Activated CD4-positive, alpha-beta memory T cell treated with anti-CD3 and anti-CD28 coated beads, Interleukin-2, amount 10 ng/mL, durations not matched to agents 7 days and 5 days (primary cell): ENCODE measurements at regions not wholly inside any gene's neighbourhood (a gene's known extent, or its start where the extent isn't known, plus 50 kb on each side); places are given as distances from the start of the nearest gene placed in this dataset.
A peak's percentile ranks its signal among the peaks of the same experiment; 100 is the strongest.
"Not testable (repeated sequence)": the region's sequence is repeated elsewhere in the genome, so short reads cannot be mapped to it uniquely, and the experiment has no call there.

Experiments
- CTCF ChIA-PET: fragments of 350-600 bp; sonication (Branson Sonifier 250); formaldehyde crosslinking; loops from one replicate; lab custom pipeline; 2021; ENCODE audit warnings: antibody characterized with exemption, inconsistent platforms; lab: Charles Lee
- POLR2A ChIA-PET: fragments of 350-600 bp; sonication (Branson Sonifier 250); formaldehyde crosslinking; loops from one replicate; lab custom pipeline; 2021; ENCODE audit warnings: antibody characterized with exemption; lab: Charles Lee
- DNase-seq: peaks from one replicate; pipeline ENCODE4 v3.0.0-alpha.2; 2020
- H3K27ac Mint-ChIP-seq: one replicate; pipeline ENCODE4 v1.8.0; 2021; ENCODE audit warnings: mild to moderate bottlenecking, mixed read lengths
- H3K27me3 Mint-ChIP-seq: one replicate; pipeline ENCODE4 v1.8.0; 2021; ENCODE audit warnings: mixed read lengths
- H3K36me3 Mint-ChIP-seq: one replicate; pipeline ENCODE4 v1.8.0; 2021; ENCODE audit warnings: low read depth, mixed read lengths
- H3K4me1 Mint-ChIP-seq: one replicate; pipeline ENCODE4 v1.8.0; 2021; ENCODE audit warnings: mixed read lengths
- H3K4me3 Mint-ChIP-seq: one replicate; pipeline ENCODE4 v1.8.0; 2021; ENCODE audit warnings: mild to moderate bottlenecking, mixed read lengths
- H3K9me3 Mint-ChIP-seq: one replicate; pipeline ENCODE4 v1.8.0; 2021; ENCODE audit warnings: mixed read lengths

GRCh38 chr5:79924936-79925893 lies 65.8 kb downstream of the MTX3 start:
- Mint-ChIP-seq H3K27me3 (peaks cover 7% of the 10 kb centered on the region), H3K27ac (no peak overlapping the region), H3K4me1 (peaks cover 17% of the 10 kb centered on the region), H3K36me3 (no peaks in the 10 kb centered on the region), H3K9me3 (peaks cover 4% of the 10 kb centered on the region), H3K4me3 (no peak overlapping the region)
- peak; percentile 25 for DNase-seq
- ChIA-PET CTCF (interaction anchor here (3.6 kb wide), 1 partner anchor 158 kb away, joined by 37 read pairs; no protein-coding TSS in a partner anchor), POLR2A (interaction anchor here (1.1 to 2.2 kb wide), 2 partner anchors 65 to 158 kb away, joined by 3 to 7 read pairs; no protein-coding TSS in a partner anchor)

- Mint-ChIP-seq H3K4me1 (peaks cover 12% of the 10 kb centered on the region), H3K4me3 (no peak overlapping the region), H3K27ac (no peak overlapping the region), H3K9me3 (peaks cover 4% of the 10 kb centered on the region), H3K27me3 (peaks cover 14% of the 10 kb centered on the region), H3K36me3 (peaks cover under 1% of the 10 kb centered on the region)
- no peak for DNase-seq
- CTCF ChIA-PET: interaction anchor here (3.6 kb wide), 1 partner anchor 160 kb away, joined by 37 read pairs; no protein-coding TSS in a partner anchor
- POLR2A ChIA-PET: interaction anchor here (2.2 kb wide), 1 partner anchor 160 kb away, joined by 7 read pairs; no protein-coding TSS in a partner anchor
These were observed 67.6 kb downstream of the MTX3 start for GRCh38 chr5:79923431-79923830.

DNA sequence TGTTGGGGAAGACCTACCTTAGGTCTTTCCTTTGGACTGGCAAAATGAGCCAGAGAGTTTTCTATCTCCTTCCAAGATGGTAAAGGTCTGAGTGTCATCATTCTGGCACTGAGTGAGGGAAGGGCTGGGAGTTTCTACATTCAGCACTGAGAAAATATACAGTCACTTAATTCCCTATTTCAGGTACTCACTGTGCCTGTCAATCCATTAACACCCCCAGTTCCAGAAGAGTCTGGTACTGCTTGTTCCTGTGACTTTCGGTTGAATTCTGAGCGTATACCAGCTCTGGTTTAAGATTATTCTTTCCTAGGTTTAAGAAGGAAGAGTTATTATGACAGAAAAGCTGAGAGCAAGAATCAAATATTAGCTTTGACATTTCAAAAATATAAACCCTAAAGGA lies 68.4 kb downstream of the MTX3 start:
- Mint-ChIP-seq H3K9me3 (peaks cover 7% of the 10 kb centered on the region), H3K4me3 (no peak overlapping the region), H3K36me3 (peaks cover 3% of the 10 kb centered on the region), H3K27ac (no peak overlapping the region), H3K4me1 (peaks cover 12% of the 10 kb centered on the region), H3K27me3 (peaks cover 17% of the 10 kb centered on the region)
- DNase-seq: no peak
- CTCF ChIA-PET: interaction anchor here (3.6 kb wide), 1 partner anchor 161 kb away, joined by 37 read pairs; no protein-coding TSS in a partner anchor
- POLR2A ChIA-PET: no interaction called here

DNA sequence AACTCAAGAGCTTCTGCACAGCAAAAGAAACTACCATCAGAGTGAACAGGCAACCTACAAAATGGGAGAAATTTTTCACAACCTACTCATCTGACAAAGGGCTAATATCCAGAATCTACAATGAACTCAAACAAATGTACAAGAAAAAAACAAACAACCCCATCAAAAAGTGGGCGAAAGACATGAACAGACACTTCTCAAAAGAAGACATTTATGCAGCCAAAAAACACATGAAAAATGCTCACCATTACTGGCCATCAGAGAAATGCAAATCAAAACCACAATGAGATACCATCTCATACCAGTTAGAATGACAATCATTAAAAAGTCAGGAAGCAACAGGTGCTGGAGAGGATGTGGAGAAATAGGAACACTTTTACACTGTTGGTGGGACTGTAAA lies 83.6 kb downstream of the MTX3 start:
- H3K4me1 Mint-ChIP-seq, CTCF ChIA-PET: not testable (repeated sequence)

GRCh38 chr5:79902571-79902970 lies 88.5 kb downstream of the MTX3 start:
- POLR2A ChIA-PET: not testable (repeated sequence)

More for the DNA sequence above, 83.6 kb downstream of the MTX3 start:
- H3K36me3 Mint-ChIP-seq, DNase-seq, POLR2A ChIA-PET, H3K27ac Mint-ChIP-seq, H3K4me3 Mint-ChIP-seq, H3K9me3 Mint-ChIP-seq: not testable (repeated sequence)
- H3K27me3 Mint-ChIP-seq: peaks cover 15% of the 10 kb centered on the region

DNA sequence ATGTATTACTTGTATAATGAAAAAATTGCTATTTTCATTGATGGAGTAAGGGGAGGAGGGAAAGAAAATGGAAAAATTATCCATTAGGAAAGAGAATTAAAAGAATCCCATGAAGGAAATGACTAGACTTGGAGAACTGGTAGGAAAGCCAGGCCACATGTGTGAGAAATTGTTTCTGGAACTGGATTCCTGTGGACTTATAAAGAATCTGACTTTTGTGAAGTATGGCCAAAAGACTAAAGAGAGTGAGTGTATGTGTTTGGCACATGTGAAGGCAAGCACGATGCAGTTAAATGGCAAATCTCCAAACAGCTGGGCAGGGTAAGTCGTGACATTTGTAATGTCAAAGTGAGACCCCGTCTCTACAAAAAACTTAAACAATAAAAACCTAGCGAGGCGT lies 89.4 kb downstream of the MTX3 start:
- Mint-ChIP-seq H3K36me3 (no peaks in the 10 kb centered on the region), H3K27ac (no peak overlapping the region), H3K9me3 (peaks cover 3% of the 10 kb centered on the region), H3K27me3 (peaks cover 32% of the 10 kb centered on the region), H3K4me3 (no peak overlapping the region), H3K4me1 (no peaks in the 10 kb centered on the region)
- ChIA-PET CTCF (no interaction called here), POLR2A (no interaction called here)
- DNase-seq: no peak

More at GRCh38 chr5:79902571-79902970, 88.5 kb downstream of the MTX3 start:
- H3K27me3 Mint-ChIP-seq: peaks cover 26% of the 10 kb centered on the region
- H3K4me3 Mint-ChIP-seq, H3K27ac Mint-ChIP-seq, H3K9me3 Mint-ChIP-seq, H3K4me1 Mint-ChIP-seq, CTCF ChIA-PET, H3K36me3 Mint-ChIP-seq, DNase-seq: not testable (repeated sequence)

GRCh38 chr5:79898611-79899010 lies 92.5 kb downstream of the MTX3 start:
- DNase-seq: no peak
- CTCF ChIA-PET: no interaction called here
- H3K4me1 Mint-ChIP-seq: no peaks in the 10 kb centered on the region
- no peaks in the 10 kb centered on the region for H3K36me3 Mint-ChIP-seq
- POLR2A ChIA-PET: no interaction called here
- H3K4me3 Mint-ChIP-seq: no peak overlapping the region
- no peak overlapping the region for H3K27ac Mint-ChIP-seq
- peaks cover 46% of the 10 kb centered on the region for H3K27me3 Mint-ChIP-seq
- peaks cover 3% of the 10 kb centered on the region for H3K9me3 Mint-ChIP-seq

DNA sequence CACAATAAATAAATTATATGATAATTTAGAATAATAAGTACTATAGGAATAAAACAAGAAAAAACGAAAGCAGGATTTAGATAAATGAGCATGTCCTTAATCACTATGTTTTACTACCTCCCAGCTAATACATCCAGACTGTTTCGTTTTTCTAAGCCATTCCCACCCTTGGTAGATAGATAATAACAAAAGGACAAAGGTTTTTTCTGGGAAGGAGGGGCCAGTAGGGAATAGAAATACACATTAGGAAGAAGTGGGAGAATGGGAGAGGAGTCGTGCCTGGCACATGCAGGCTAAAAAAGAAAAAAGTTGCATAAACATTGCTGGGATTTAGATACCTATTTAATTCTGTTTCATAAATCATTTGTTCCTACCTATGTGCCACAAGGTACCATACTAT lies 97.1 kb downstream of the MTX3 start:
- H3K4me1 Mint-ChIP-seq: no peaks in the 10 kb centered on the region
- no peaks in the 10 kb centered on the region for H3K36me3 Mint-ChIP-seq
- H3K27me3 Mint-ChIP-seq: peaks cover 48% of the 10 kb centered on the region
- CTCF ChIA-PET: no interaction called here
- no peak overlapping the region for H3K4me3 Mint-ChIP-seq
- H3K9me3 Mint-ChIP-seq: no peaks in the 10 kb centered on the region
- no peak overlapping the region for H3K27ac Mint-ChIP-seq
- no peak for DNase-seq
- POLR2A ChIA-PET: no interaction called here

DNA sequence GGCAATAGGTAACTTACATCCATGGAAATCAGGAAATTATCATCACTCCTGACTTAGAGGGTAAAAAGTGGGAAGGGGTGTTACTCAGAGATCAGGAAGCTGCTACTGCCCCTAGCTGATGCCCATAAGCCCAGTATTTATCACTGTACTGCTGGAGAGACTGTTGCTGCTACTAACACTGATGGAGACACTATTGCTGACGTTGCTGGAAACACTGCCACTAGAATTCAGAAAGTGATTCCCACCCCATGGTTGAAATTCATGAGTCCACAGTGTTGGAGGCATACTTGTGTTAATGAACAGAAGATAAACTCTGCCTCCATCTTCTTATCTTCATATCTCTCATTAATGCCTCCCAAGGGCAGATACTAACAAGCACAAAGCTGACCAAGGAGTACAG lies 97.6 kb downstream of the MTX3 start:
- Mint-ChIP-seq H3K4me3 (no peak overlapping the region), H3K4me1 (no peaks in the 10 kb centered on the region), H3K27me3 (peaks cover 44% of the 10 kb centered on the region), H3K9me3 (no peaks in the 10 kb centered on the region), H3K36me3 (no peaks in the 10 kb centered on the region), H3K27ac (no peak overlapping the region)
- ChIA-PET POLR2A (no interaction called here), CTCF (no interaction called here)
- no peak for DNase-seq

DNA sequence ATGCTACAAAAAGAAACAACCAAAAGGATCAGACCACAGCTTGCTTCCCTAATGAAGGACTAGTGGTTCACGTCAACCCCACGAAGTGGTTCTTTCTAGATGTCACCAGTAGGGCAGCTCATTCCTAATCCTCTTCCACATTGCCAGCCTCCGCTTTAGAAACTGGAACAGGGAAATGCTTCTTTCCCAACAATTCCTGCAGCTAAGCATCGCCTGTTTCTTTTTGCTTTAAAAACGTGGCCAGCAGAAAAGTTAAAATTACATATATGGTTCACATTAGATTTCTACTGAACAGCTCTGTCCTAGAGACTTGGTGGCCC lies 100.2 kb downstream of the MTX3 start:
- Mint-ChIP-seq H3K27ac (no peak overlapping the region), H3K27me3 (peaks cover 29% of the 10 kb centered on the region), H3K9me3 (peaks cover 7% of the 10 kb centered on the region), H3K36me3 (no peaks in the 10 kb centered on the region), H3K4me1 (no peaks in the 10 kb centered on the region), H3K4me3 (no peak overlapping the region)
- POLR2A ChIA-PET: no interaction called here
- CTCF ChIA-PET: no interaction called here
- no peak for DNase-seq

DNA sequence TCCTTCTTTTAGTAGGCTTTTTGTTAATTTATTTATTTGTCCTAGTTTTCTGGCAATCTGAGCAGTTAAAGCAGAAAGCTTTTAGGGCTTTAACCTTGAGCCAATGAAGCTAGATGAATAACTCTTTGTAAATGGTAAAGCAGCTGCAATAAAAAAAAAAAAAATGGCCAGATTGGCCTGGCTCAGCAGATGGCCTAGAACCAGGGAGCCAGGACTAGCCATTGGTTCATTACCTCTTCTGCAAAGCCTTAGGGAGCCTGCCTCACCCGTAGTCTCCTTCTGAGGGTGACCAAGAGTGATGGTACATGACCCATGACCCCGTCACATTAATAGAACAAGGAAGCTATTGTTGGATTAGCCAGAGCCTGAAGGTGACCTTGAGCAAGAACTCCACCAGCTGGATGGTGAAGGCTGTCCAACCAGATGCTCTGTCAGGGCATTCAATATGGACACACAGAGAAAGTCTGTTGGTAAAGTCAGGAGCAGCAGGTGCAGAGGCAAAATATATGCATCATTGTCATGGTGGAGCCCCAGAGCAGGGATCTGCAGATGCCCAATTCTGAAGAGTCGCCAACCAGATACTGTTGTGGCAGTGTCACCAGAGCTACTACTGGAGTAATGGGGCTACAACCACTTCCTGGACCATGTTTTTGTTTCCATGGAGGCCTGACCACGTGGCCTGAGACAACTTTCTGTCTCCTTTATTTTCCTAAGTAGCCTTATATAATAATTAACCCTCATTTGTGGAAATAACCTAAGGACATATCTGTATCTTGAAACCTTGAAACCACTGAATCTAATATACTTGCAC lies 100.7 kb downstream of the MTX3 start:
- POLR2A ChIA-PET: no interaction called here
- no peak for DNase-seq
- no peaks in the 10 kb centered on the region for H3K36me3 Mint-ChIP-seq

GRCh38 chr5:79888643-79889042 lies 102.4 kb downstream of the MTX3 start:
- no peak overlapping the region for H3K4me3 Mint-ChIP-seq
- CTCF ChIA-PET: no interaction called here

More for the DNA sequence above, 100.7 kb downstream of the MTX3 start:
- H3K27me3 Mint-ChIP-seq: peaks cover 23% of the 10 kb centered on the region
- no peak overlapping the region for H3K27ac Mint-ChIP-seq
- H3K9me3 Mint-ChIP-seq: peaks cover 7% of the 10 kb centered on the region
- CTCF ChIA-PET: no interaction called here
- no peaks in the 10 kb centered on the region for H3K4me1 Mint-ChIP-seq
- H3K4me3 Mint-ChIP-seq: no peak overlapping the region

More at GRCh38 chr5:79888643-79889042, 102.4 kb downstream of the MTX3 start:
- no peaks in the 10 kb centered on the region for H3K4me1 Mint-ChIP-seq
- H3K27me3 Mint-ChIP-seq: peaks cover 16% of the 10 kb centered on the region
- POLR2A ChIA-PET: no interaction called here
- DNase-seq: no peak
- H3K27ac Mint-ChIP-seq: no peak overlapping the region
- peaks cover 7% of the 10 kb centered on the region for H3K9me3 Mint-ChIP-seq
- H3K36me3 Mint-ChIP-seq: no peaks in the 10 kb centered on the region
